ENCODE measurements at regions not wholly inside any gene's neighbourhood (a gene's known extent, or its start where the extent isn't known, plus 50 kb on each side); places are given as distances from the start of the nearest gene placed in this dataset.

GRCh38 chr7:13414181-13414580 is 575.3 kb downstream of the ETV1 start:
- H3K79me2 ChIP-seq (ENCODE audit: insufficient read depth, low read length) = no peaks in the 10 kb centered on the region
- no peak for TF ChIP-seq CTCF (IDR thresholded peaks at IDR 0.05; ENCODE audit: extremely low read depth, low read depth, low read length)
- H3K27ac ChIP-seq (ENCODE audit: low read depth, low read length) = no peak overlapping the region
- H3K4me1 ChIP-seq (ENCODE audit: insufficient read depth, low read length) = no peaks in the 10 kb centered on the region
- H3K27me3 ChIP-seq (ENCODE audit: insufficient read depth, low read length) = no peaks in the 10 kb centered on the region
- no peak overlapping the region for H3K4me3 ChIP-seq (ENCODE audit: insufficient read depth, low read length)
- H3K36me3 ChIP-seq (ENCODE audit: insufficient read depth, low read length) = no peaks in the 10 kb centered on the region
- no peak overlapping the region for H3K4me2 ChIP-seq (ENCODE audit: insufficient read depth, low read length)
- H3K9me3 ChIP-seq (ENCODE audit: low read depth, low read length) = no peaks in the 10 kb centered on the region
- H4K20me1 ChIP-seq (ENCODE audit: insufficient read depth, low read length) = no peaks in the 10 kb centered on the region
- no peak overlapping the region for H2AFZ ChIP-seq (ENCODE audit: low read length)
- no peak for DNase-seq (ENCODE audit: insufficient read length, low spot score, missing footprints)

GRCh38 chr7:13414661-13415107 is 574.8 kb downstream of the ETV1 start:
- DNase-seq (ENCODE audit: insufficient read length, low spot score, missing footprints) = no peak
- no peak overlapping the region for H2AFZ ChIP-seq (ENCODE audit: low read length)
- H4K20me1 ChIP-seq (ENCODE audit: insufficient read depth, low read length) = no peaks in the 10 kb centered on the region
- no peaks in the 10 kb centered on the region for H3K79me2 ChIP-seq (ENCODE audit: insufficient read depth, low read length)
- no peaks in the 10 kb centered on the region for H3K9me3 ChIP-seq (ENCODE audit: low read depth, low read length)
- H3K4me2 ChIP-seq (ENCODE audit: insufficient read depth, low read length) = no peak overlapping the region
- H3K4me3 ChIP-seq (ENCODE audit: insufficient read depth, low read length) = no peak overlapping the region
- no peaks in the 10 kb centered on the region for H3K27me3 ChIP-seq (ENCODE audit: insufficient read depth, low read length)
- no peak for TF ChIP-seq CTCF (IDR thresholded peaks at IDR 0.05; ENCODE audit: extremely low read depth, low read depth, low read length)
- no peak overlapping the region for H3K27ac ChIP-seq (ENCODE audit: low read depth, low read length)
- H3K4me1 ChIP-seq (ENCODE audit: insufficient read depth, low read length) = no peaks in the 10 kb centered on the region
- H3K36me3 ChIP-seq (ENCODE audit: insufficient read depth, low read length) = no peaks in the 10 kb centered on the region

GRCh38 chr7:13416071-13416470 is 573.4 kb downstream of the ETV1 start:
- Histone ChIP-seq H3K4me1 (ENCODE audit: insufficient read depth, low read length) (no peaks in the 10 kb centered on the region), H3K27ac (ENCODE audit: low read depth, low read length) (no peak overlapping the region), H4K20me1 (ENCODE audit: insufficient read depth, low read length) (no peaks in the 10 kb centered on the region), H3K4me2 (ENCODE audit: insufficient read depth, low read length) (no peak overlapping the region), H3K4me3 (ENCODE audit: insufficient read depth, low read length) (no peak overlapping the region), H3K36me3 (ENCODE audit: insufficient read depth, low read length) (no peaks in the 10 kb centered on the region), H3K79me2 (ENCODE audit: insufficient read depth, low read length) (no peaks in the 10 kb centered on the region), H3K9me3 (ENCODE audit: low read depth, low read length) (no peaks in the 10 kb centered on the region), H2AFZ (ENCODE audit: low read length) (no peak overlapping the region), H3K27me3 (ENCODE audit: insufficient read depth, low read length) (no peaks in the 10 kb centered on the region)
- no peak for DNase-seq (ENCODE audit: insufficient read length, low spot score, missing footprints)
- no peak for TF ChIP-seq CTCF (IDR thresholded peaks at IDR 0.05; ENCODE audit: extremely low read depth, low read depth, low read length)

GRCh38 chr7:13416544-13416943 is 572.9 kb downstream of the ETV1 start:
- no peaks in the 10 kb centered on the region for H3K79me2 ChIP-seq (ENCODE audit: insufficient read depth, low read length)
- no peaks in the 10 kb centered on the region for H3K4me1 ChIP-seq (ENCODE audit: insufficient read depth, low read length)
- H3K36me3 ChIP-seq (ENCODE audit: insufficient read depth, low read length) = no peaks in the 10 kb centered on the region
- H2AFZ ChIP-seq (ENCODE audit: low read length) = no peak overlapping the region
- H3K27ac ChIP-seq (ENCODE audit: low read depth, low read length) = no peak overlapping the region
- H3K4me3 ChIP-seq (ENCODE audit: insufficient read depth, low read length) = no peak overlapping the region
- no peak for DNase-seq (ENCODE audit: insufficient read length, low spot score, missing footprints)
- no peaks in the 10 kb centered on the region for H3K27me3 ChIP-seq (ENCODE audit: insufficient read depth, low read length)
- no peak overlapping the region for H3K4me2 ChIP-seq (ENCODE audit: insufficient read depth, low read length)
- TF ChIP-seq CTCF (IDR thresholded peaks at IDR 0.05; ENCODE audit: extremely low read depth, low read depth, low read length) = no peak
- H4K20me1 ChIP-seq (ENCODE audit: insufficient read depth, low read length) = no peaks in the 10 kb centered on the region
- no peaks in the 10 kb centered on the region for H3K9me3 ChIP-seq (ENCODE audit: low read depth, low read length)
